ENCODE measurements at regions not wholly inside any gene's neighbourhood (a gene's known extent, or its start where the extent isn't known, plus 50 kb on each side); places are given as distances from the start of the nearest gene placed in this dataset.

- Histone ChIP-seq H3K36me3 (ENCODE audit: control insufficient read depth in 2 of 3, insufficient read depth in 3 of 3, low read length in 3 of 3) (no peaks in the 10 kb centered on the region), H3K27me3 (ENCODE audit: control insufficient read depth, insufficient read depth, low read length) (no peaks in the 10 kb centered on the region), H3K9ac (ENCODE audit: low read length in 3 of 3) (no peak overlapping the region), H3K4me3 (ENCODE audit: low read length in 3 of 3) (no peak overlapping the region), H3K9me3 (ENCODE audit: control insufficient read depth in 2 of 3, insufficient read depth in 1 of 3, low read length in 3 of 3) (peaks cover 0 to 3% (median 0%) of the 10 kb centered on the region in 3 donors), H3K4me1 (ENCODE audit: control insufficient read depth in 2 of 3, insufficient read depth in 2 of 3, low read depth in 1 of 3, low read length in 3 of 3) (no peaks in the 10 kb centered on the region), H3K27ac (ENCODE audit: low read depth in 2 of 2, low read length in 2 of 2) (no peak overlapping the region)
- DNase-seq = no peak
- intact Hi-C loops (cut with DNase I) = no loop called here
- TF ChIP-seq CTCF (IDR thresholded peaks at IDR 0.05; ENCODE audit: borderline replicate concordance, extremely low read depth, insufficient read depth) = no peak
- FAIRE-seq = no peak
These were observed 123.2 kb upstream of the NLRP1 start for GRCh38 chr17:5707482-5707881.

GRCh38 chr17:5708344-5708743, 124.0 kb upstream of the NLRP1 start:
- DNase-seq = no peak
- Histone ChIP-seq H3K4me1 (ENCODE audit: control insufficient read depth in 2 of 3, insufficient read depth in 2 of 3, low read depth in 1 of 3, low read length in 3 of 3) (no peaks in the 10 kb centered on the region), H3K9ac (ENCODE audit: low read length in 3 of 3) (no peak overlapping the region), H3K27ac (ENCODE audit: low read depth in 2 of 2, low read length in 2 of 2) (no peak overlapping the region), H3K9me3 (ENCODE audit: control insufficient read depth in 2 of 3, insufficient read depth in 1 of 3, low read length in 3 of 3) (no peaks in the 10 kb centered on the region), H3K27me3 (ENCODE audit: control insufficient read depth, insufficient read depth, low read length) (no peaks in the 10 kb centered on the region), H3K36me3 (ENCODE audit: control insufficient read depth in 2 of 3, insufficient read depth in 3 of 3, low read length in 3 of 3) (no peaks in the 10 kb centered on the region), H3K4me3 (ENCODE audit: low read length in 3 of 3) (no peak overlapping the region)
- FAIRE-seq = no peak
- intact Hi-C loops (cut with DNase I) = no loop called here
- no peak for TF ChIP-seq CTCF (IDR thresholded peaks at IDR 0.05; ENCODE audit: borderline replicate concordance, extremely low read depth, insufficient read depth)

GRCh38 chr17:5711344-5711743, 127.0 kb upstream of the NLRP1 start:
- Histone ChIP-seq H3K9ac (ENCODE audit: low read length in 3 of 3) (no peak overlapping the region), H3K27me3 (ENCODE audit: control insufficient read depth, insufficient read depth, low read length) (no peaks in the 10 kb centered on the region), H3K4me3 (ENCODE audit: low read length in 3 of 3) (no peak overlapping the region), H3K4me1 (ENCODE audit: control insufficient read depth in 2 of 3, insufficient read depth in 2 of 3, low read depth in 1 of 3, low read length in 3 of 3) (no peaks in the 10 kb centered on the region), H3K36me3 (ENCODE audit: control insufficient read depth in 2 of 3, insufficient read depth in 3 of 3, low read length in 3 of 3) (no peaks in the 10 kb centered on the region), H3K27ac (ENCODE audit: low read depth in 2 of 2, low read length in 2 of 2) (no peak overlapping the region), H3K9me3 (ENCODE audit: control insufficient read depth in 2 of 3, insufficient read depth in 1 of 3, low read length in 3 of 3) (no peaks in the 10 kb centered on the region)
- DNase-seq (no peak), FAIRE-seq (no peak)
- no peak for TF ChIP-seq CTCF (IDR thresholded peaks at IDR 0.05; ENCODE audit: borderline replicate concordance, extremely low read depth, insufficient read depth)
- intact Hi-C loops (cut with DNase I) = no loop called here

GRCh38 chr17:5714993-5715392, 130.7 kb upstream of the NLRP1 start:
- H3K27me3 ChIP-seq (ENCODE audit: control insufficient read depth, insufficient read depth, low read length) = no peaks in the 10 kb centered on the region
- FAIRE-seq = no peak
- no peak for TF ChIP-seq CTCF (IDR thresholded peaks at IDR 0.05; ENCODE audit: borderline replicate concordance, extremely low read depth, insufficient read depth)

More at GRCh38 chr17:5714993-5715392, 130.7 kb upstream of the NLRP1 start:
- no peaks in the 10 kb centered on the region for H3K9me3 ChIP-seq (ENCODE audit: control insufficient read depth in 2 of 3, insufficient read depth in 1 of 3, low read length in 3 of 3)
- H3K36me3 ChIP-seq (ENCODE audit: control insufficient read depth in 2 of 3, insufficient read depth in 3 of 3, low read length in 3 of 3) = no peaks in the 10 kb centered on the region
- H3K9ac ChIP-seq (ENCODE audit: low read length in 3 of 3) = no peak overlapping the region
- no peaks in the 10 kb centered on the region for H3K4me1 ChIP-seq (ENCODE audit: control insufficient read depth in 2 of 3, insufficient read depth in 2 of 3, low read depth in 1 of 3, low read length in 3 of 3)
- no peak overlapping the region for H3K27ac ChIP-seq (ENCODE audit: low read depth in 2 of 2, low read length in 2 of 2)
- intact Hi-C loops (cut with DNase I) = no loop called here
- no peak for DNase-seq
- no peak overlapping the region for H3K4me3 ChIP-seq (ENCODE audit: low read length in 3 of 3)

Data from kidney (tissue), 13 donors.